HG03575 (cell line): ENCODE measurements at regions not wholly inside any gene's neighbourhood (a gene's known extent, or its start where the extent isn't known, plus 50 kb on each side); places are given as distances from the start of the nearest gene placed in this dataset.

Experiments
- ATAC-seq: cut with Tn5 transposase; IDR thresholded peaks from one replicate; pipeline ENCODE4 v1.9.1; 2021; ENCODE audit not compliant: unreplicated experiment, insufficient number of reproducible peaks, low FRiP score; ENCODE audit errors: extremely low read depth

GRCh38 chr5:107231191-107231590, 439.5 kb downstream of the EFNA5 start:
- ATAC-seq: no peak

- ATAC-seq: no peak
Observed at GRCh38 chr5:107230367-107230766, 440.4 kb downstream of the EFNA5 start.

GRCh38 chr5:107228226-107228625, 442.5 kb downstream of the EFNA5 start:
- ATAC-seq: no peak

GRCh38 chr5:107224272-107224671, 446.5 kb downstream of the EFNA5 start:
- ATAC-seq: no peak

GRCh38 chr5:107223066-107223465, 447.7 kb downstream of the EFNA5 start:
- ATAC-seq: no peak

- ATAC-seq: no peak
Observed at GRCh38 chr5:107219993-107220392, 450.7 kb downstream of the EFNA5 start.

- ATAC-seq: no peak
Observed at GRCh38 chr5:107218457-107219193, 452.1 kb downstream of the EFNA5 start.

GRCh38 chr5:107217721-107218130, 453.0 kb downstream of the EFNA5 start:
- no peak for ATAC-seq

GRCh38 chr5:107216587-107216986, 454.1 kb downstream of the EFNA5 start:
- ATAC-seq: no peak

GRCh38 chr5:107215611-107216010, 455.1 kb downstream of the EFNA5 start:
- ATAC-seq: no peak

GRCh38 chr5:107213025-107213424, 457.7 kb downstream of the EFNA5 start:
- no peak for ATAC-seq

GRCh38 chr5:107211630-107212029, 459.1 kb downstream of the EFNA5 start:
- no peak for ATAC-seq

GRCh38 chr5:107208867-107209266, 461.9 kb downstream of the EFNA5 start:
- no peak for ATAC-seq

GRCh38 chr5:107204413-107204812, 466.3 kb downstream of the EFNA5 start:
- no peak for ATAC-seq

GRCh38 chr5:107203243-107203642, 467.5 kb downstream of the EFNA5 start:
- ATAC-seq: no peak

- no peak for ATAC-seq
Observed at GRCh38 chr5:107199756-107200155, 471.0 kb downstream of the EFNA5 start.

GRCh38 chr5:107196500-107197059, 474.2 kb downstream of the EFNA5 start:
- no peak for ATAC-seq

- ATAC-seq: no peak
Observed at GRCh38 chr5:107195890-107196395, 474.8 kb downstream of the EFNA5 start.

GRCh38 chr5:107184871-107185270, 485.9 kb downstream of the EFNA5 start:
- ATAC-seq: no peak

GRCh38 chr5:107184066-107184465, 486.7 kb downstream of the EFNA5 start:
- no peak for ATAC-seq

GRCh38 chr5:107170620-107171019, 500.1 kb downstream of the EFNA5 start:
- ATAC-seq: no peak
